ENCODE measurements at regions not wholly inside any gene's neighbourhood (a gene's known extent, or its start where the extent isn't known, plus 50 kb on each side); places are given as distances from the start of the nearest gene placed in this dataset.

DNA sequence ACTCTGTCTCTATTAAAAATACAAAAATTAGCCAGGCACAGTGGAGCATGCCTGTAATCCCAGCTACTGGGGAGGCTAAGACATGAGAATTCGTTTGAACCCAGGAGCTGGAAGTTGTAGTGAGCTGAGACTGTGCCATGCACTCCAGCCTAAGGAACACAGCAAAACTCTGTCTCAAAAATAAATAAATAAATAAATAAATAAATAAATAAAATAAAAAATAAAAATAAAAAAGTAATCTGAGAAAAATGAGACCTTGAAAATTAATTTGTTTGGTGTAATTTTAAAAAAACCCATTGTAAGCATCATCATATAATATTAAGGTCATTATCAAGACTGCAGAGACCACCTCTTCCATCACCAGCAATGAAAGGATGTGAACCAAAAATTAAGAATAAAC, 997.1 kb downstream of the CDH18 start:
- no peak overlapping the region for H3K4me2 ChIP-seq (ENCODE audit: insufficient read depth in 1 of 2, low read depth in 2 of 2, low read length in 2 of 2)
- no peaks in the 10 kb centered on the region for H3K36me3 ChIP-seq (ENCODE audit: control insufficient read depth in 2 of 4, insufficient read depth in 4 of 4, low read length in 3 of 4)
- H2BK15ac ChIP-seq (ENCODE audit: low read length) = no peak overlapping the region
- no peak overlapping the region for H2BK120ac ChIP-seq (replicated peaks; ENCODE audit: low read depth, low read length)
- no peaks in the 10 kb centered on the region for H3K27me3 ChIP-seq (replicated peaks in 1 of 4; ENCODE audit: control insufficient read depth in 3 of 4, extremely low read depth in 1 of 4, insufficient read depth in 3 of 4, low read length in 3 of 4)
- H4K91ac ChIP-seq (replicated peaks; ENCODE audit: insufficient read length, low read length) = no peak overlapping the region
- no peak overlapping the region for H3K4me3 ChIP-seq (ENCODE audit: extremely low read depth in 1 of 4, insufficient read depth in 2 of 4, low read depth in 3 of 4, low read length in 4 of 4)
- no peak overlapping the region for H3K18ac ChIP-seq (ENCODE audit: extremely low read depth, low read length)
- WGBS, 2 experiments (ENCODE audit: extremely low coverage in 1 of 2, insufficient coverage in 1 of 2, insufficient read length in 1 of 2, insufficient replicate concordance in 2 of 2, low coverage in 1 of 2, low lambda C conversion rate in 2 of 2, missing lambda C conversion rate in 1 of 2) = 82% methylated on average over 1 of the region's 1 CpG; no CpG with 5 or more reads in 1 of the 2 experiments
- no peaks in the 10 kb centered on the region for H3K23me2 ChIP-seq (ENCODE audit: low read depth, low read length)
- H2BK5ac ChIP-seq (ENCODE audit: low read depth, low read length) = no peak overlapping the region
- H3K9me3 ChIP-seq (ENCODE audit: insufficient read depth in 2 of 2, low read depth in 1 of 2, low read length in 1 of 2) = no peaks in the 10 kb centered on the region
- H4K5ac ChIP-seq (ENCODE audit: insufficient read length, low read depth, low read length) = no peak overlapping the region
- H3K56ac ChIP-seq (replicated peaks; ENCODE audit: insufficient read length, low read depth, low read length) = no peak overlapping the region
- H3K4ac ChIP-seq (replicated peaks; ENCODE audit: insufficient read length, low read depth, low read length) = no peak overlapping the region
- H3K14ac ChIP-seq (ENCODE audit: insufficient read length) = no peak overlapping the region
- H4K20me1 ChIP-seq (replicated peaks in 1 of 2; ENCODE audit: control insufficient read depth in 1 of 2, insufficient read depth in 2 of 2, low read length in 2 of 2) = no peaks in the 10 kb centered on the region
- H3K79me1 ChIP-seq (ENCODE audit: low read depth, low read length) = no peaks in the 10 kb centered on the region
- H2BK12ac ChIP-seq (ENCODE audit: low read depth, low read length) = no peak overlapping the region
- no peak for TF ChIP-seq KDM5A (IDR thresholded peaks at IDR 0.05; ENCODE audit: low read length)
- no peak for TF ChIP-seq MAFK (IDR thresholded peaks at IDR 0.05; ENCODE audit: low read depth, low read length)
- TF ChIP-seq SRF (IDR thresholded peaks at IDR 0.05; ENCODE audit: low read depth, low read length) = no peak
- TF ChIP-seq TAF7 (optimal IDR thresholded peaks at IDR 0.05; ENCODE audit: borderline replicate concordance, low read depth, low read length) = no peak
- TF ChIP-seq POLR2AphosphoS5 (IDR thresholded peaks at IDR 0.05; ENCODE audit: low read depth, low read length) = no peak
- no peak for TF ChIP-seq NRF1 (IDR thresholded peaks at IDR 0.05; ENCODE audit: low read depth, low read length)
- TF ChIP-seq, protein P1, sequence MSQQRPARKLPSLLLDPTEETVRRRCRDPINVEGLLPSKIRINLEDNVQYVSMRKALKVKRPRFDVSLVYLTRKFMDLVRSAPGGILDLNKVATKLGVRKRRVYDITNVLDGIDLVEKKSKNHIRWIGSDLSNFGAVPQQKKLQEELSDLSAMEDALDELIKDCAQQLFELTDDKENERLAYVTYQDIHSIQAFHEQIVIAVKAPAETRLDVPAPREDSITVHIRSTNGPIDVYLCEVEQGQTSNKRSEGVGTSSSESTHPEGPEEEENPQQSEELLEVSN (IDR thresholded peaks at IDR 0.05) = no peak
- TF ChIP-seq EZH2 (IDR thresholded peaks at IDR 0.05; ENCODE audit: low read depth, low read length, severe bottlenecking) = no peak
- no peak for TF ChIP-seq BCL11A (IDR thresholded peaks at IDR 0.05; ENCODE audit: low read depth in 2 of 2, low read length in 2 of 2)
- TF ChIP-seq JUN (IDR thresholded peaks at IDR 0.05; ENCODE audit: low read depth, low read length) = no peak
- no peak for TF ChIP-seq TBP (IDR thresholded peaks at IDR 0.05; ENCODE audit: low read depth, low read length)
- no peak for TF ChIP-seq TAF1 (IDR thresholded peaks at IDR 0.05; ENCODE audit: low read depth, low read length)
- no peak for TF ChIP-seq EP300 (IDR thresholded peaks at IDR 0.05; ENCODE audit: borderline replicate concordance in 1 of 2, low read depth in 2 of 2, low read length in 2 of 2)
- no peak overlapping the region for H4K8ac ChIP-seq (ENCODE audit: extremely low read depth, insufficient read depth, low read length)
- POLR2A ChIA-PET (ENCODE audit: partially characterized antibody) = no interaction called here
- H3K4me1 ChIP-seq (replicated peaks in 1 of 4; ENCODE audit: control insufficient read depth in 3 of 4, insufficient read depth in 4 of 4, low read length in 3 of 4) = peaks cover 0 to 9% (median 2%) of the 10 kb centered on the region in 4 experiments; a peak in 4 of 7 replicates
- no peaks in the 10 kb centered on the region for H3K79me2 ChIP-seq (ENCODE audit: control insufficient read depth in 1 of 2, insufficient read depth in 2 of 2, low read length in 2 of 2)
- H3K27ac ChIP-seq (ENCODE audit: low read depth, low read length) = no peak overlapping the region
- no peak overlapping the region for H3K23ac ChIP-seq (ENCODE audit: insufficient read length)
- H2AK5ac ChIP-seq (ENCODE audit: low read depth, low read length) = no peak overlapping the region
- H3K9ac ChIP-seq (replicated peaks in 1 of 4; ENCODE audit: extremely low read depth in 1 of 4, low read depth in 3 of 4, low read length in 3 of 4) = no peak overlapping the region
- H2BK20ac ChIP-seq (ENCODE audit: low read length) = no peak overlapping the region
- no peak for DNase-seq (ENCODE audit: low read depth in 1 of 2, low spot score in 2 of 2)
- no peak for FAIRE-seq
- CTCF ChIA-PET (ENCODE audit: partially characterized antibody) = no interaction called here
- H2AFZ ChIP-seq (ENCODE audit: low read length) = no peak overlapping the region

Measured in H1 (cell line).